Peyer's patch (tissue), 4 donors: ENCODE measurements at regions not wholly inside any gene's neighbourhood (a gene's known extent, or its start where the extent isn't known, plus 50 kb on each side); places are given as distances from the start of the nearest gene placed in this dataset.

ENCODE experiments used
- CTCF ChIP-seq, 6 experiments: fragments of 450-650 bp in 4 of 6; fragments of 200-600 bp in 2 of 6; sonication (generic) in 1 of 6; IDR thresholded peaks; one replicate each; pipeline ENCODE4 v1.5.1; 2017 to 2019; ENCODE audit warnings: antibody characterized with exemption in 6 of 6, mild to moderate bottlenecking in 3 of 6, moderate library complexity in 1 of 6
- POLR2A ChIP-seq, 2 donors: fragments of 450-650 bp; IDR thresholded peaks; one replicate each; pipeline ENCODE4 v1.5.1; 2017; ENCODE audit warnings: antibody characterized with exemption in 2 of 2, mild to moderate bottlenecking in 2 of 2, moderate library complexity in 2 of 2

DNA sequence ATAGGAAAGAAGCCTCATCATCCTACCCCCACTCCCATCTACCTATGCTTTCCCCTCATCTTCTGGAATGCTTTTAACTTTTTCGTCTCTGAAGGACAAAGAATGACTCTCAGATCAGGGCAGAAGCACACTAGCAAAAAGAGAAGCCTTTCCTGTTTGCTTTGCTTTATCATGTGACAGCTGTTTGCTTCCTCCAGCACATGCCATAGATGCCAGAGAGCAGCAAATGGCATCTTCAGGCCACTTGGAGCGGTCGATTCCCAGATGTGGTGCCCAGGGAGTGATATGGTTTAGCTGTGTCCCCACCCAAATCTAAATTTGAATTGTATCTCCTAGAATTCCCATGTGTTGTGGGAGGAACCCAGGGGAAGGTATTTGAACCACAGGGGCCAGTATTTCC is 294.8 kb downstream of the GADD45G start:
- no peak for TF ChIP-seq CTCF (IDR thresholded peaks at IDR 0.05)
- no peak for TF ChIP-seq POLR2A (IDR thresholded peaks at IDR 0.05)
